CD4-positive, alpha-beta T cell treated with Interleukin-10 for 1 hour (primary cell): ENCODE measurements at regions not wholly inside any gene's neighbourhood (a gene's known extent, or its start where the extent isn't known, plus 50 kb on each side); places are given as distances from the start of the nearest gene placed in this dataset.

Experiments used
- DNase-seq: peaks from one replicate; pipeline ENCODE4 v3.0.0-alpha.2; 2020

GRCh38 chr18:57915865-57916582 lies 112.9 kb upstream of the ATP8B1 start:
- no peak for DNase-seq

- no peak for DNase-seq
Measured at GRCh38 chr18:57915248-57915647, 112.1 kb upstream of the ATP8B1 start.

- DNase-seq = no peak
Measured at GRCh38 chr18:57913686-57914085, 110.6 kb upstream of the ATP8B1 start.

- no peak for DNase-seq
Measured at GRCh38 chr18:57910817-57911216, 107.7 kb upstream of the ATP8B1 start.

DNA sequence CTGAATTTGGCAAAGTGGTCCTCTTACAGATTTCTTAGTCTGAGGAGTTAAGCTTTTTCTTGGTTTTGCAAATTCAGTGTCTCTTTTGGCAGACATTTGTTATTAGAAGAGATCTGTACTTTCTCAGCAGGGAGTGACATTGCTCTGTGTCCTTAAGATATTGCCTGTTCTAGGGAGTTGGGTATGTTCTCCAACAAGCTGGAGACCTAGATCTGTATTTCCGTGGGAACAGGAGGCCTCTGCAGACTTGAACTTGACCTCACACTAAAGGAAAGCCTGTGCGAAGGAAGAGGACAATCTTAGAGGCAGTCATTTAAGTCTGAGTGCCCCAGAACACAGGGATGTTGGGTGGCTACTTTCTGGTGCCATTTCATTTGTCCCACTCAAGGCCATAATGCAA lies 107.0 kb upstream of the ATP8B1 start:
- DNase-seq = no peak

DNA sequence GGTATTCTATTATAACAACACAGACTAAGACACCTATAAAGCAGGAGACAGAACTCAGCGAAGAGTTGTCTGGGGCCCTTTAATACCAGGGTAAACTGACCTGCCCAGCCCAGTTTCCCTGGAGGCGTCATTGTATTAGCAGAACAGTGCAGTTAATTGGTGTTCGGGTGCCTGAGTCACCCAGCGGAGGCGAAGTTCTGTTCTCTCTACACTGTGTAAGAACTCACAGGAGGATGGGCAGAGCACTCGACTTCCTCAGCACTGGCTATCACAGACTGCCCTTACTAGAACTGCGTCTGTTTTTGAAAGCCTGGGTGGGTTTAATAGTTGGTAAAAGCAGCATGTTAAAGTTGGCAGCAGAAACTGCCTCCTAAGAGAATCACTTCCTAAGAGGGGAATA lies 106.5 kb upstream of the ATP8B1 start:
- no peak for DNase-seq

GRCh38 chr18:57908092-57908491 lies 105.0 kb upstream of the ATP8B1 start:
- no peak for DNase-seq

- DNase-seq = no peak
Measured at GRCh38 chr18:57907550-57907949, 104.4 kb upstream of the ATP8B1 start.

- no peak for DNase-seq
Measured at GRCh38 chr18:57906852-57907251, 103.7 kb upstream of the ATP8B1 start.

- no peak for DNase-seq
Measured at GRCh38 chr18:57904535-57904934, 101.4 kb upstream of the ATP8B1 start.

DNA sequence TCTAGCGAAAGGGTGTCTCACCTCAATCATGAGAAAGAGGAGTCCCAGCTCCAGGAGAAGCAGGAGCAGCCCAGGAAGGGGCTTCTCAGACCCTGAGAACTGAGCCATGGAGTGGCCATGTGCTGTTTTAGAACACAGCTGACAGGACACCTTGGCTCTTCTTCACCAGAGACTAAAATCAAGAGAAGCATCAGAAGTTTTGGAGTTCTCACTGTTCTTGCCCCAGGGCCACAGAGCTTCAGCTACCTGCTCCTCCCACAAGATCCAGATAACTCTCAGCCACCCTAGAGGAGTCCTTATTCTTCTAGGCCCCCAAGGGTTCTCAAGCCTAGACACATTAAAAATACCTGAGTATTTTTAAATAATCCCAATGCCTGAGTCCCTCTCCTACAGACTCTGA lies 99.6 kb upstream of the ATP8B1 start:
- no peak for DNase-seq

GRCh38 chr18:57901825-57902589 lies 98.9 kb upstream of the ATP8B1 start:
- DNase-seq = no peak

- DNase-seq = no peak
Measured at GRCh38 chr18:57900906-57901435, 97.9 kb upstream of the ATP8B1 start.

- DNase-seq = no peak
Measured at GRCh38 chr18:57898506-57899124, 95.5 kb upstream of the ATP8B1 start.

DNA sequence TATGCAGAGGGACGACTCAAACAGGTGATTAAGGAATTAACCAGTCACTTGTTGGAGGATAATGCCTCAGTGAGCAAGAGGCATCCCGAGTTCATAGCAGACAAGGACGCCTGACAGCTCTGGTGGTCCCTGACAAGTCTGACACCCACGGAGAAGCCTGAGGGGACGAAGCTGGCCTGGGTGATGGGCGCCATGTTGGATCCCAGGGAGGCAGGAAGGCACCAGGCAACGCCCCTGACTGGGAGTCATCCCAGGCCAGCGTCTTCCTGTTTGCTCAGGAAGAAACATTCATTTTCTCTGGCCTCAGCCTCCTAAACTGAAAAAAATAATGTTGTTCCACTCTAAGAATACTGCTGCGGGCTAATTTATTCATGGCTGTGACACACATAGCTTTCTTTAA lies 92.1 kb upstream of the ATP8B1 start:
- DNase-seq = no peak

DNA sequence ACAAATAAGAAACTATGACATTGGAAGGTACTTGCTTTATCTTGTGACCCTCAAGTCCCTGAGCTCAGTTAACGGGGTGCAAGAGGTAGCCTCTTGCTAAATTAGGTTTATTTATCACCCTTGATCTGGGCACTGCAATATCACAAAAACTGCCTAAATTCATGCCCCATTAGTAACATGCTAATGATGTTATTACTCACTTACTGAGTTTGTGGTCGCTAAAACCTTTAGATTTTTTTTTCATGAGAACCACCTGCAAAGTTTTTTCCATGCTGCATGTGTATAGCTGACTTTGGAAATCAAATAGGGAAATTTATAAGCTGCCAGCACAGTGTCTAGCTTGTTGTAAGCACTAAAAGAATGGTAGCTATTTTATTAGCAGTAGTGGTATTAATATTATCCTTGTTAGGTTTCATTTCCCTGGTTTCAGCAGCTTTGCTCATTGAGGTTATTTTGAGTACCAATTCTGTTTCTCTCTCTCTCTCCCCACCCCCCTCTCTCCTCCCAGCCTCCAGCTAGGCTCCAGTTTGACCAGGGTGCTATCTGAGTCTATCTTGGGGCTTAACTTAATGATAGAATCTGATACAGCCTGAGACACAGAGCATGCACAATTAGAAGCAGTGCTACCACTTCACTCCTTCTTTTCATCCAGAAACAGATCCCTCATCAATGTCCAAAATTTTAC lies 88.7 kb upstream of the ATP8B1 start:
- DNase-seq = no peak

DNA sequence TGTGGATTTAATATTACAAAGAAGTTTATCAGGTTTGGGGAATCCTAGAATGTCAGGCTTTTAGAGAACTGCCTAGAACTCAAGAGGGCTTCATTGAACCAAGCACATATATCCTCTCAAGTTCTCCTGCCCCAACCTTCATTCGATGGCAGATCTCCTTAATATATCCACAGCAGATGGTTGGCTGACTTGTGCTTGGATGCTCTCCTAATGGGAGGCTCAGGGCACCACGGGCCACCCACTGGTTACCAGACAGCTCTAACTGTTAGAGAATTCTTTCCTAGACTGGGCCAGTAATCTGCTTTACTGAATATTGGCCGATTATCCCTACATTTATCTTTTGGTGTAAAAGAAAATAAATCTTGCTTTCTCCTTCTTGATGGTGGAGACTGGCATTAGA lies 87.2 kb upstream of the ATP8B1 start:
- no peak for DNase-seq

GRCh38 chr18:57889841-57890240 lies 86.7 kb upstream of the ATP8B1 start:
- no peak for DNase-seq

DNA sequence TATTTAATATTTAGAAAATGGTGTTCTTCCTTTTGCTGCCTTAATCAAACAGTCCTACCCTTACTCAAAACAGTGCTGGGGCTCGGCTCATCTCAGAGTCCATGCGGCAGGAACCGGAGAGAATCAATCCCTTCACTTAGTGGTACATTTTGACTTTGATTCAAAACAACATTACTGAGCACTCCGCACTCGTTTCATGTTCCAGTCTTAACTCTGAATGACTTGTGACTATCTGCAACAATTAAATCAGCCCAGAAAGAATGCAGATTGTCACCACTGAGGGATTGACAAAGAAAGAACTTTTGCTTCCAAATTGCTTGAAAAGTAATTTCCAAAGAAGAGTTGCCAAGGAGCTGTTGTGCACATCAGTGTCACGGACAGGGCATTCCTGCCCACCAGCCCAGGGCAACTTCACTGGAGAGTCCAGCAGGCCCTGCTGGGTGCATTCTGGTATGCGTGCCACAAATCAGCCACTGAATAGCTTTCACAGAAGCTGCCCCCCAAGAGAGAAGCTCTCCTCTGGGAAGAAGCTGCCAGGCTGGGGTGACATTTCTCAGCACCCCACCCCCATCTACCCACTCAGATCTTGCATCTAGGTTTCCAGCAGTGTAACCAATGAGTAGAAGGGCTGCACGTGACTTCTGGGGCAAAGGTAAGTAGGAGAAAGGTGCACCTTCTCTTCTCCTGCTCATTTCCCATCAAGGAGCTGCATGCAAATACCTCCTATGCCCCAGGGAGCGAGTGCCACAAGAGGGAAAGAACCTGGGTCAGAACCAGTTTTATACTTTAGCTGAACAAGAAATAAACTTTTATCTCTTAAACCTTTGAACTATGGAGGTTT lies 84.6 kb upstream of the ATP8B1 start:
- no peak for DNase-seq

GRCh38 chr18:57885931-57886330 lies 82.8 kb upstream of the ATP8B1 start:
- DNase-seq = no peak

DNA sequence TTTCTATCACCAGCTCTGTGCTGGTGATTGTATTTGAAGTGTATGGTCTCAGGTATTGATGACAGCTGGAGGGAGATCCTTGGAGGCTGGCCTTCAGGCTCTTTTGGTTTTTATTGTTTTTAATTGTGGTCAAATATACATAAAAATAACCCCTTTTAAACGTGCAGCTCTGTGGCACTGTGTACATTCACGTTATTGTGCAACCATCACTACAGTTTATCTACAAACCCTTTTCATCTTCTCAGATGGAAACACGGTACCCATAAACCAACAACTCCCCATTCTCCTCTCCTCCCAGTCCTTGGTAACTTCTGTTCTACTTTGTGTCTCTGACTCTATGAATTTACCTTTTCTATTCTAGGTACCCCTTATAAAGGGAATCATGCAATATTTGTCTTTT lies 79.3 kb upstream of the ATP8B1 start:
- DNase-seq = no peak

DNA sequence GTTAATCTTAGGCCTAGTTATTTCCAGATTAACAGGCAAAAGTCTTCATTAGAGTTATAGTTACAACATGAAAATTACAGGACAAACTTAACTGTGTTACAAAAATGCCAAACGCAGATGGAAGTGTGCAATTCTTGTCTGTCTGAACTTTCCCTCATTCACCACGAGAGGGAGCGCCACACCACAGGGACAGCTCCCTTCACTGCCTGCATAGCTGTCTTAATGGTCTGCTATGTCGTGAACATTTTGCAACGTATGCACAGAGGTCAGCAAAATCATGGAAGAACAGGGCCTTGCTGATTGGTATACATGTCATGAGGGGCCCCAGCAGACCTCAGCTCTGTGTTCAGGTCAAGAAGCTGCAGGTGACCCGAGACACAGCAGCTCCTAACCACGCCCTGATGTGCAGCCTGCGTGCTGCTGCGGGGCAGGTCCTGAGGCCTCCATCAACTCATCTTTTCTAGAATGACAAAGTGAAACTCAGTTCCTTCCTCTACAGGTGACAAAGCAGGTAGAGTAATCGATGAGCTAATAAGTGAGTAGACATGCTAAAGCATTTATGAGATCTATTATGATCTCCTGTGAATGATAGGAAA lies 78.8 kb upstream of the ATP8B1 start:
- peak; percentile 40 for DNase-seq
